Gastrocnemius medialis (tissue), 4 donors: ENCODE measurements at regions not wholly inside any gene's neighbourhood (a gene's known extent, or its start where the extent isn't known, plus 50 kb on each side); places are given as distances from the start of the nearest gene placed in this dataset.

Experiments used
- ATAC-seq, 2 donors: fragments of 150-250 bp; one replicate each; pipeline ENCODE4 v1.9.1; 2016
- DNase-seq, 2 donors: peaks; one replicate each; pipeline ENCODE4 v3.0.0-alpha.2; 2019
- H3K27ac ChIP-seq, 4 donors: fragments of 200-600 bp; sonication (generic); 1 replicate in 1 of 4; 2 replicates in 3 of 4; pipeline ENCODE4 v1.5.1; 2016 to 2018; ENCODE audit warnings: mild to moderate bottlenecking in 2 of 4, moderate library complexity in 1 of 4
- H3K27me3 ChIP-seq, 3 donors: fragments of 200-600 bp; sonication (generic) in 2 of 3; 1 replicate in 1 of 3; 2 replicates in 2 of 3; pipeline versions ENCODE4 v1.5.1 to v1.6.0; 2016 to 2019; ENCODE audit warnings: mild to moderate bottlenecking in 1 of 3, moderate library complexity in 1 of 3
- H3K36me3 ChIP-seq, 2 donors: fragments of 200-600 bp; sonication (generic) in 1 of 2; one replicate each; pipeline ENCODE4 v1.5.1; 2017 to 2018
- H3K4me1 ChIP-seq, 2 donors: fragments of 200-600 bp; sonication (generic) in 1 of 2; one replicate each; pipeline ENCODE4 v1.5.1; 2016 to 2017; ENCODE audit warnings: mild to moderate bottlenecking in 2 of 2
- H3K4me3 ChIP-seq, 4 donors: fragments of 200-600 bp; sonication (generic) in 3 of 4; 1 replicate in 1 of 4; 2 replicates in 3 of 4; pipeline ENCODE4 v1.5.1; 2016 to 2019; ENCODE audit warnings: mild to moderate bottlenecking in 2 of 4
- H3K9me3 ChIP-seq, 3 donors: fragments of 200-600 bp; sonication (generic) in 2 of 3; 1 replicate in 1 of 3; 2 replicates in 2 of 3; pipeline ENCODE4 v1.5.1; 2016 to 2019
- CTCF ChIP-seq, 5 experiments: fragments of 450-650 bp in 3 of 5; fragments of 200-600 bp in 2 of 5; sonication (generic) in 2 of 5; IDR thresholded peaks in 4 of 5; conservative IDR thresholded peaks in 1 of 5; 1 replicate in 4 of 5; 2 replicates in 1 of 5; pipeline ENCODE4 v1.5.1; 2016 to 2019; ENCODE audit warnings: antibody characterized with exemption in 5 of 5, mild to moderate bottlenecking in 3 of 5, moderate library complexity in 3 of 5
- POLR2A ChIP-seq, 2 donors: fragments of 450-650 bp; IDR thresholded peaks; one replicate each; pipeline ENCODE4 v1.6.1; 2017; ENCODE audit warnings: antibody characterized with exemption in 2 of 2, mild to moderate bottlenecking in 2 of 2, moderate library complexity in 2 of 2
- in situ Hi-C, 4 donors: fragments of 200-750 bp; cut with MboI; loops; one replicate each; pipeline versions ENCODE4 v1.15.0 to v1.8.0; 2017; ENCODE audit warnings: low sequenced_read_pairs in 4 of 4
- intact Hi-C: fragments of 100-400 bp; cut with DNase I; formaldehyde crosslinking; loops from one replicate; pipeline ENCODE4 v1.15.1; 2023; ENCODE audit warnings: low total_unique reads

- TF ChIP-seq POLR2A (IDR thresholded peaks at IDR 0.05) (no peak), CTCF (IDR thresholded peaks at IDR 0.05 in 4 of 5, conservative IDR thresholded peaks at IDR 0.05 in 1 of 5) (no peak)
- Histone ChIP-seq H3K4me1 (peaks cover 17 to 19% of the 10 kb centered on the region in 2 donors), H3K9me3 (no peaks in the 10 kb centered on the region), H3K27ac (no peak overlapping the region), H3K4me3 (no peak overlapping the region), H3K36me3 (no peaks in the 10 kb centered on the region), H3K27me3 (no peaks in the 10 kb centered on the region)
- ATAC-seq (no peak), DNase-seq (no peak)
- intact Hi-C loops, result no loop called here
- in situ Hi-C loops, result loop anchor here in 3 of 4 donors (10.0 kb wide), 1 partner anchor 87 kb away; no protein-coding TSS in a partner anchor
Measured at GRCh38 chr5:133777951-133778350, 165.6 kb upstream of the FSTL4 start.

GRCh38 chr5:133775584-133776304 is 163.4 kb upstream of the FSTL4 start:
- H3K9me3 ChIP-seq, result no peaks in the 10 kb centered on the region
- H3K4me1 ChIP-seq, result peaks cover 13 to 14% of the 10 kb centered on the region in 2 donors
- H3K36me3 ChIP-seq, result no peaks in the 10 kb centered on the region
- in situ Hi-C loops (loop anchor here in 3 of 4 donors (10.0 kb wide), 1 partner anchor 89 kb away; no protein-coding TSS in a partner anchor), intact Hi-C loops (no loop called here)
- H3K4me3 ChIP-seq, result no peak overlapping the region
- no peaks in the 10 kb centered on the region for H3K27me3 ChIP-seq
- DNase-seq (no peak), ATAC-seq (no peak)
- TF ChIP-seq CTCF (IDR thresholded peaks at IDR 0.05 in 4 of 5, conservative IDR thresholded peaks at IDR 0.05 in 1 of 5), result no peak
- H3K27ac ChIP-seq, result no peak overlapping the region

- no peaks in the 10 kb centered on the region for H3K9me3 ChIP-seq
- intact Hi-C loops (loop anchor here (1.0 to 5.0 kb wide), 2 partner anchors 96 to 174 kb away; no protein-coding TSS in a partner anchor), in situ Hi-C loops (loop anchor here in 3 of 4 donors (10.0 kb wide), 1 partner anchor 91 kb away; no protein-coding TSS in a partner anchor)
- no peak overlapping the region for H3K4me3 ChIP-seq
- no peaks in the 10 kb centered on the region for H3K27me3 ChIP-seq
- ATAC-seq (peak; percentile 81 to 87), DNase-seq (no peak)
- TF ChIP-seq POLR2A (IDR thresholded peaks at IDR 0.05) (no peak), CTCF (IDR thresholded peaks at IDR 0.05 in 4 of 5, conservative IDR thresholded peaks at IDR 0.05 in 1 of 5) (peak in 3 of 5 experiments; percentile 4 to 28 (median 8))
- H3K4me1 ChIP-seq, result peaks cover 8 to 11% of the 10 kb centered on the region in 2 donors
- H3K36me3 ChIP-seq, result no peaks in the 10 kb centered on the region
- peak overlapping the region; percentile 39 to 78 (median 68) for H3K27ac ChIP-seq
Measured at GRCh38 chr5:133773247-133774202, 161.2 kb upstream of the FSTL4 start.

- Histone ChIP-seq H3K27me3 (no peaks in the 10 kb centered on the region), H3K4me1 (peaks cover 8 to 11% of the 10 kb centered on the region in 2 donors), H3K9me3 (no peaks in the 10 kb centered on the region), H3K27ac (no peak overlapping the region), H3K36me3 (no peaks in the 10 kb centered on the region), H3K4me3 (no peak overlapping the region)
- DNase-seq, result no peak
- intact Hi-C loops (loop anchor here (5.0 kb wide), 1 partner anchor 177 kb away; no protein-coding TSS in a partner anchor), in situ Hi-C loops (loop anchor here in 3 of 4 donors (10.0 kb wide), 1 partner anchor 95 kb away; no protein-coding TSS in a partner anchor)
- no peak for ATAC-seq
- TF ChIP-seq POLR2A (IDR thresholded peaks at IDR 0.05), result no peak
Measured at GRCh38 chr5:133769842-133770241, 157.5 kb upstream of the FSTL4 start.
